ENCODE measurements at regions not wholly inside any gene's neighbourhood (a gene's known extent, or its start where the extent isn't known, plus 50 kb on each side); places are given as distances from the start of the nearest gene placed in this dataset.

DNA sequence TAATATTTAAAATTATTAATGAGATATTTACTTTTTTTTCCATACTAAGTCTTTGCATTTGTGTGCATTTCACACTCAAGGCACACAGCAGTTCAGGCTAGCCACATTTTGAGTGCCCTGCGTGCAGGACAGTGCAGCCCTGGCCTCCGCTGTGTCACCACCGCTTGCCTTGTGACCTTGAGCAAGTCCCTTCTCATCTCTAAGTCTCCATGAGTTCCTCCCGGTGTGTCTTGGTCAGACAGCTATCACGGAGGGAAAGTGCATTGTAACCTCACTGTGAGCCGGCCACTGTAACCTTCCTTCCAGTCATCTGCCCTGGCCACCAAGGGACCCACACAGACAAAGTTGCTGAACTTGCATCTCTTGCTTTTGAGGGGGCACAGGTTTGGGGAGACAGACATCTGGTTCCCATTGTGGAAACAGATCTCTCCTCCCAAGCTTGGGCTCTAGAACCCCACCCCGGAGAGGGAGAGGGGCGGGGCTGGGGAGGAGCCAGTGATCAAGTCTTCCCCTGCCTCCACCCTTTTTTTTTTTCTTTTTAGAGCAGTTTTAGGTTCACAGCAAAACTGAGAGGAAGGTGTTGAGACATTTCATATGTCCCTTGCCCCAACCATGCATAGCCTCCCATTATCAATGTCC, 96.8 kb downstream of the C9orf50 start:
- DNase-seq (ENCODE audit: extremely low read depth, low read depth) = no peak
- TF ChIP-seq CTCF (IDR thresholded peaks at IDR 0.05; ENCODE audit: low read depth, low read length) = no peak

GRCh38 chr9:129522351-129522750, 98.5 kb downstream of the C9orf50 start:
- no peak for TF ChIP-seq CTCF (IDR thresholded peaks at IDR 0.05; ENCODE audit: low read depth, low read length)
- no peak for DNase-seq (ENCODE audit: extremely low read depth, low read depth)

DNA sequence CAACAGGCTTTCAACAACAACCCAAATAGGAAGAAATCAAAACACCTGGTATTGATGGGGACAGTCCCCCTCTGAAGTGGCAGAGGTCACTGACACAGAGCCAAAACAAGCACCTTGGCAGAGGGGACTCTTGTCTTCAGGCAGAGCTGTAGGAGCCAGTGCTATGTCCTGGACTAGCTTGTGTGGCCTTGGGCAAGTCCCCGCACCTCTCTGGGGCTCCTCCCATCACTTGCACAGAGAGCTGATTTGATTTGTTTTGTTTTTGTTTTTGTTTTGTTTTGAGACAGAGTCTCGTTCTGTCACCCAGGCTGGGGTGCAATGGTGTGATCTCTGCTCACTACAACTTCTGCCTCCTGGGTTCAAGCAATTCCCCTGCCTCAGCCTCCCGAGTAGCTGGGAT, 100.8 kb downstream of the C9orf50 start:
- no peak for DNase-seq (ENCODE audit: extremely low read depth, low read depth)
- TF ChIP-seq CTCF (IDR thresholded peaks at IDR 0.05; ENCODE audit: low read depth, low read length) = no peak

DNA sequence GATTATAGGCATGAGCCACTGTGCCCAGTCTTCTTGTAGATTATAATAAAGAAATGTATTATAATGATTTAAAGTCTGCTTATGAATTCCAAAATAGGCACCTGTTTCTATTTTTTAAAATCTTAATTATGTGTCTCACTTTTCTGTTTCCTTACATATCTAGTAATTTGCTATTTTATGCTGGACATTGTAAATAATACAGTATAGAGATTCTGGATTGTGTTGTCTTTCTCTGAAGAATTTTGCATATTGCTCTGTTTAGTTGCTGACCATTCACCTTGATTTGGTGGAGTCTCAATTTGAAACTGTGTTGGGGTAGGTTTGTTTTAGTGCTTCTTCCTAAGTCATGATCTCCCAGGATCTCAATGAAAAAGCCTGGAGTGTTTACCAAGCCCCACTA, 102.8 kb downstream of the C9orf50 start:
- no peak for TF ChIP-seq CTCF (IDR thresholded peaks at IDR 0.05; ENCODE audit: low read depth, low read length)

DNA sequence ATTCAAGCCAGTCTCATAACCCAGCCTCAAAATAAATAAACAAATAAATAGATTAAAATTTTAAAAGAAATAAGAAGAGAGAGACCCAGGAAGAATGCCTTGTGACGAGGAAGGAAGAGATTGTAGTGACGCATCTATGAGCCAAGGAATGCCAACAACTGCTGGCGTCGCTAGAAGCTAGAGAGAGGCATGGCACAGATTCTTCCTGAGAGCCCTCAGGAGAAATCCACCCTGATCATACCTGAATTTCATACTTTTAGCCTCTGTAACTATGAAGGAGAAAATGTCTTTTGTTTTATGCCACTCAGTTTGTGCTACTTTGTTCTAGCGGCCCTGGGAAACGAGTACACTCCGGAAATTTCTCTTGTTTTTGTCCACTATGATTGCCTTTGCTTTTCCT, 103.9 kb downstream of the C9orf50 start:
- TF ChIP-seq CTCF (IDR thresholded peaks at IDR 0.05; ENCODE audit: low read depth, low read length) = no peak
- DNase-seq (ENCODE audit: extremely low read depth, low read depth) = no peak

More for the DNA sequence above, 102.8 kb downstream of the C9orf50 start:
- DNase-seq (ENCODE audit: extremely low read depth, low read depth) = no peak

DNA sequence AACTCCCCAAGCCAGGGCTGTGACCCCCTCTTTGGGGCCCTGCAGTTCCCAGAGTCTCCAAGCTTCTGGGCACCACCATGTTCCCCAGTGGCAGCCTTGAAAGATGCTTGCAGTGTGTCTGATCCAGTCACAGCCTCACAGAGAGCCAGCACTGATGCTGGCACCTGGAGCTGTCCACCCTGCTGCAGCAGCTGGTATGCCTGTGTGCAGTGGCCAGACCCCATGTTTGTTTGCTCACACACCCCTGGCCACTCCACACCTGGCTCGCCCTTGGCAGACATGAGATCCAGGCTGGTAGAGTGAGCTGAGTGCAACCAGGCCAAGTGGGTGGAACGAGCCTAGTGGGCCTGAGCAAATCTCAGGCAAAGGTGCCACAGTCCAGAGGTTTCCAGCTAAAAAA, 106.0 kb downstream of the C9orf50 start:
- no peak for DNase-seq (ENCODE audit: extremely low read depth, low read depth)
- no peak for TF ChIP-seq CTCF (IDR thresholded peaks at IDR 0.05; ENCODE audit: low read depth, low read length)

- no peak for TF ChIP-seq CTCF (IDR thresholded peaks at IDR 0.05; ENCODE audit: low read depth, low read length)
- DNase-seq (ENCODE audit: extremely low read depth, low read depth) = no peak
Observed at GRCh38 chr9:129514497-129514867, 106.4 kb downstream of the C9orf50 start.

Measured in AG09319 (cell line).